Erythroblast (primary cell): ENCODE measurements at regions not wholly inside any gene's neighbourhood (a gene's known extent, or its start where the extent isn't known, plus 50 kb on each side); places are given as distances from the start of the nearest gene placed in this dataset.

ENCODE experiments used
- GATA1 ChIP-seq: IDR thresholded peaks from 2 replicates; pipeline ENCODE4 v1.6.1; 2011; ENCODE audit warnings: low read depth, mild to moderate bottlenecking, control low read depth, low read length, moderate library complexity
- POLR2A ChIP-seq: IDR thresholded peaks from 2 replicates; pipeline ENCODE4 v1.6.1; 2011; ENCODE audit warnings: mild to moderate bottlenecking, low read length

DNA sequence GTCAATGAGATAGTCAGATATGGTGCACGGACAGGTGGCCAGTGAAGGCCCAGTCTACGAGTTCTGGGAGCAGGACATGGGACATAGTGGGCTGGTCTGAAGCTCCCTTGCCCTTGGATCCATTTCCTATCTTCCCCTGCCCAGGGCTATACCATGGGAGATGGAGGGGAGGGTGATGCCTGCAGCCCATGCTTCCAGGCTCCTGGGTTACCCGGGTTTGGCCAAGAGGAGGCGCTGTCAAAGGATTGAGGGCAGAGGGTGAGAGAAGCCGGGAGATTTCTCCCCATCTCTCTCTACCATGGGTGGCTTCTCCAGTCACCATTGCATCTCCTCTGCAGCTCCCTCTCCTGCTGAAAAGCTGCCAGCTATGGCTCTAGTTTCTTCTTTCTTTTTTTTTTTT, 52.8 kb upstream of the LHX5 start:
- TF ChIP-seq POLR2A, result no peak
- TF ChIP-seq GATA1, result no peak
